ENCODE measurements at regions not wholly inside any gene's neighbourhood (a gene's known extent, or its start where the extent isn't known, plus 50 kb on each side); places are given as distances from the start of the nearest gene placed in this dataset.

DNA sequence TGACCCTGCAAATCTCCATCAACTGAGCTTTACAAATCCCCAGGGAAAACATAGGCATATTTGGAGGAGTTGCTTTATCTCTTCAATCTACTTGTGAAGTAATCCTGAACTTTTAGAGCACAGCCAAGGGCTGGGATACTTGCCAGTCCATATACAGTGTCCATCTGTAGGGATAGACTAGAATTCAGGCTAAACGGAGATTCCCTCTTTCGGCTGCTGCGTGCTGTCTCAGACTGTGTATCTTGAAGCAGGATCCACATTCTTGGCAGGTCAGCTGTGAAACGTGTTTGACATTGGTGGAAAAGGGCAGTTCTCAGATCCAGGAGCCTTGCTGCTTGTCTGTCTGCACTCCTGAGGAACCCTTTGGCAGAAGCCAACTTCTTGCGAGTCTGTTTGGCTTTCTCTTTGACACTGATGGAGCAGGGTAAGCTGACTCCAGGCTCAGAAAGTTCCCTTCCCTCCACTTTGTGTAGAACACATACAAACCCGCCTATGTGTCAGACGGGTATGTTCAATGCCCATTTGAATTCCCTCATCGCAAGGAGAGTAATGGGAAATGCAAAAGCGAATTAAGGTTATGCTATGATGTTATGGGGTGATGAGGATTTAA lies 221.8 kb downstream of the MAP2K4 start:
- TF ChIP-seq, protein P1, sequence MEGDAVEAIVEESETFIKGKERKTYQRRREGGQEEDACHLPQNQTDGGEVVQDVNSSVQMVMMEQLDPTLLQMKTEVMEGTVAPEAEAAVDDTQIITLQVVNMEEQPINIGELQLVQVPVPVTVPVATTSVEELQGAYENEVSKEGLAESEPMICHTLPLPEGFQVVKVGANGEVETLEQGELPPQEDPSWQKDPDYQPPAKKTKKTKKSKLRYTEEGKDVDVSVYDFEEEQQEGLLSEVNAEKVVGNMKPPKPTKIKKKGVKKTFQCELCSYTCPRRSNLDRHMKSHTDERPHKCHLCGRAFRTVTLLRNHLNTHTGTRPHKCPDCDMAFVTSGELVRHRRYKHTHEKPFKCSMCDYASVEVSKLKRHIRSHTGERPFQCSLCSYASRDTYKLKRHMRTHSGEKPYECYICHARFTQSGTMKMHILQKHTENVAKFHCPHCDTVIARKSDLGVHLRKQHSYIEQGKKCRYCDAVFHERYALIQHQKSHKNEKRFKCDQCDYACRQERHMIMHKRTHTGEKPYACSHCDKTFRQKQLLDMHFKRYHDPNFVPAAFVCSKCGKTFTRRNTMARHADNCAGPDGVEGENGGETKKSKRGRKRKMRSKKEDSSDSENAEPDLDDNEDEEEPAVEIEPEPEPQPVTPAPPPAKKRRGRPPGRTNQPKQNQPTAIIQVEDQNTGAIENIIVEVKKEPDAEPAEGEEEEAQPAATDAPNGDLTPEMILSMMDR (IDR thresholded peaks at IDR 0.05; ENCODE audit: unreplicated experiment), result no peak
- H3K27ac Mint-ChIP-seq, result no peak overlapping the region
- no peaks in the 10 kb centered on the region for H3K9me3 Mint-ChIP-seq (ENCODE audit: low read depth)
- no peak for DNase-seq (ENCODE audit: low spot score, unreplicated experiment)
- H3K27me3 Mint-ChIP-seq, result no peaks in the 10 kb centered on the region
- no peaks in the 10 kb centered on the region for H3K36me3 Mint-ChIP-seq (ENCODE audit: insufficient read depth)
- H3K4me1 Mint-ChIP-seq (ENCODE audit: low read depth), result peaks cover 4% of the 10 kb centered on the region
- no peak overlapping the region for H3K4me3 Mint-ChIP-seq (ENCODE audit: low read depth)

DNA sequence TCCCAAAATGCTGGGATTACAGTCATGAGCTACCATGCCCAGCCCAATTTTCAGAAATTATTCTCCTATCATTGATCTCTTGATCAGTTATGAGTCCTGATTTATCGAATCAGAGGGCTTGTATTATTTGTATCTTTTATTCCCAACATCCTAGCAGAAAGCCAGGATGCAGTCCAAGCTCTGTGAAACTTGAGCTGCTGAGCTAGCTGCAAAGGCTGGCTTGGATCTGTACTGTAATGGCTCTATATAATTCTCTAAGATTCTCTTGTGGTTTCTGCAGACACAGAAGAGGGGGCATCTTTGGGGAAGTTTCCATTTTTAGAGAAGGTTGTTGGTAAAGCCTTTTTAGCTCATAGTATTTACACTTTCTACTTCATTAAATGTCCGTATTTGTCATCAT lies 227.1 kb downstream of the MAP2K4 start:
- H3K4me3 Mint-ChIP-seq (ENCODE audit: low read depth), result no peak overlapping the region
- H3K27ac Mint-ChIP-seq, result no peak overlapping the region
- no peak for DNase-seq (ENCODE audit: low spot score, unreplicated experiment)
- TF ChIP-seq, protein P1 (IDR thresholded peaks at IDR 0.05; ENCODE audit: unreplicated experiment), result no peak
- no peaks in the 10 kb centered on the region for H3K9me3 Mint-ChIP-seq (ENCODE audit: low read depth)
- peaks cover 4% of the 10 kb centered on the region for H3K4me1 Mint-ChIP-seq (ENCODE audit: low read depth)
- H3K27me3 Mint-ChIP-seq, result peaks cover 3% of the 10 kb centered on the region
- H3K36me3 Mint-ChIP-seq (ENCODE audit: insufficient read depth), result no peaks in the 10 kb centered on the region

DNA sequence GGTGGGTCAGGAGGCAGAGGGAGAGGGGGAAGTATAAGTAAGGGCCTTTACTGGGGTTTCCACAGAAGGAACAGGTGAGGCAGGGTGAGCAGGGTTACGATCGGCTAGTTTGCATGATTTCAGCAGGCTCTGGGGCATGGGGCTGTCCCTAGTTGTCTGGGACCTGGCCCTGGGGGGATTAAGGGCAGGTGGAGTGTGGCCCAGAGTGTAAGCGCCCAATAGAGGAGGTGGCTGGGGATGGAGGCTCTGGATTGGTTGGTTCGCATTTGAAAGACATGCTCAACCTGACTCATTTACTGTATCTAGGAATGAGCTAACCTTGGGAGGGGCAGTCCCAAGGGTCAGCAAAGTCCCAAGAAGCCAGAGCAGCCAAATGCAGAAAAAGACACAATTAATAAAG lies 230.3 kb downstream of the MAP2K4 start:
- no peak overlapping the region for H3K27ac Mint-ChIP-seq
- H3K9me3 Mint-ChIP-seq (ENCODE audit: low read depth), result no peaks in the 10 kb centered on the region
- H3K27me3 Mint-ChIP-seq, result peaks cover 23% of the 10 kb centered on the region
- no peaks in the 10 kb centered on the region for H3K36me3 Mint-ChIP-seq (ENCODE audit: insufficient read depth)
- no peak overlapping the region for H3K4me3 Mint-ChIP-seq (ENCODE audit: low read depth)
- H3K4me1 Mint-ChIP-seq (ENCODE audit: low read depth), result peaks cover 4% of the 10 kb centered on the region
- DNase-seq (ENCODE audit: low spot score, unreplicated experiment), result no peak
- TF ChIP-seq, protein P1 (IDR thresholded peaks at IDR 0.05; ENCODE audit: unreplicated experiment), result no peak

DNA sequence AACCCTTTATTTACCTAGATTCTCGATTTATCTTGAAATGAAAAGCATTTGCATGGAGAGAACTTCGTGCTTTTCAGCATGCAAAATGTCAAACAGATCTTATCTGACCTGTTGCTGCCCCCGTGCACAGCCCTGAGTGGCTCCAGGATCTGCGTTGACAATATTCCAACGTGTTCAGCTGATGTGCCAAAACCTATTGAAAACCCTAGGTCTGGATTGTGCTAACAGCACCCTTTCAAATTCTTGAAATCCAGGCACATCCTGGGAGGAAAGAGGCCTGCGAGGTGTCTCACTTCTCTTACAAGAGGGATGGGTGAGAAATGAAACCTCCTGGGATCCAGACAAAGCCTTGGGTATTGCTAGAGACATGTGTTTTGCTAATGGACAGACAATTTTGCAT lies 231.8 kb downstream of the MAP2K4 start:
- Mint-ChIP-seq H3K9me3 (ENCODE audit: low read depth) (no peaks in the 10 kb centered on the region), H3K27me3 (peaks cover 23% of the 10 kb centered on the region), H3K4me1 (ENCODE audit: low read depth) (peaks cover 7% of the 10 kb centered on the region), H3K27ac (no peak overlapping the region), H3K36me3 (ENCODE audit: insufficient read depth) (no peaks in the 10 kb centered on the region), H3K4me3 (ENCODE audit: low read depth) (no peak overlapping the region)
- TF ChIP-seq, protein P1 (IDR thresholded peaks at IDR 0.05; ENCODE audit: unreplicated experiment), result no peak
- DNase-seq (ENCODE audit: low spot score, unreplicated experiment), result no peak

DNA sequence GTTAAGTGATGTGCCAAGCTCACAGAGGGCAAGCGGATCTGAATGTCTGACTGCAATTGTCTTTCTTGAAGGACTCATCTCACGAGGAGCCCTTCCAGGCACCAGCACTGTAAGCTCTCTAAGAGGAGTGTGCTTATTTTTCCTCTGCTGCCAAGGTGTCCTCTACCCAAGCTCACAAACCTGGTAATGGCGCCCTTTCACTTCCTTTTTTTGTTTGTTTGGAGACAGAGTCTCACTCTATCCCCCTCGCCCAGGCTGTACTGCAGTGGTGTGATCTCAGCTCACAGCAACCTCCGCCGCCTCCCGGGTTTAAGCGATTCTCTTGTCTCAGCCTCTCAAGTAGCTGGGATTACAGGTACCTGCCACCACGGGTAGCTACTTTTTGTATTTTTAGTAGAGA lies 233.8 kb downstream of the MAP2K4 start:
- H3K27me3 Mint-ChIP-seq, result peaks cover 24% of the 10 kb centered on the region
- no peaks in the 10 kb centered on the region for H3K36me3 Mint-ChIP-seq (ENCODE audit: insufficient read depth)

More for the DNA sequence above, 233.8 kb downstream of the MAP2K4 start:
- H3K9me3 Mint-ChIP-seq (ENCODE audit: low read depth), result no peaks in the 10 kb centered on the region
- TF ChIP-seq, protein P1 (IDR thresholded peaks at IDR 0.05; ENCODE audit: unreplicated experiment), result no peak
- H3K4me1 Mint-ChIP-seq (ENCODE audit: low read depth), result peaks cover 12% of the 10 kb centered on the region
- H3K27ac Mint-ChIP-seq, result no peak overlapping the region
- no peak overlapping the region for H3K4me3 Mint-ChIP-seq (ENCODE audit: low read depth)
- DNase-seq (ENCODE audit: low spot score, unreplicated experiment), result no peak
